GM20000 (cell line): ENCODE measurements at regions not wholly inside any gene's neighbourhood (a gene's known extent, or its start where the extent isn't known, plus 50 kb on each side); places are given as distances from the start of the nearest gene placed in this dataset.

Experiments
- DNase-seq: peaks from one replicate; pipeline ENCODE4 v3.0.0; 2012; ENCODE audit warnings: low spot score
- CTCF ChIP-seq: IDR thresholded peaks from 2 replicates; pipeline ENCODE4 v1.5.1; 2012; ENCODE audit warnings: mild to moderate bottlenecking, control low read depth; ENCODE audit errors: extremely low read depth, missing control alignments

- no peak for TF ChIP-seq CTCF
- DNase-seq = no peak
Observed at GRCh38 chr2:239846789-239847676, 178.1 kb downstream of the NDUFA10 start.

GRCh38 chr2:239845968-239846367 is 179.2 kb downstream of the NDUFA10 start:
- no peak for DNase-seq
- no peak for TF ChIP-seq CTCF

- DNase-seq = no peak
- TF ChIP-seq CTCF = no peak
Observed at GRCh38 chr2:239839306-239839705, 185.8 kb downstream of the NDUFA10 start.

GRCh38 chr2:239836021-239836765 is 188.9 kb downstream of the NDUFA10 start:
- no peak for TF ChIP-seq CTCF

GRCh38 chr2:239835056-239835455 is 190.1 kb downstream of the NDUFA10 start:
- no peak for TF ChIP-seq CTCF

More at GRCh38 chr2:239836021-239836765, 188.9 kb downstream of the NDUFA10 start:
- DNase-seq = no peak

GRCh38 chr2:239834143-239834542 is 191.0 kb downstream of the NDUFA10 start:
- TF ChIP-seq CTCF = no peak
- no peak for DNase-seq

More at GRCh38 chr2:239835056-239835455, 190.1 kb downstream of the NDUFA10 start:
- no peak for DNase-seq

GRCh38 chr2:239833269-239834109 is 191.7 kb downstream of the NDUFA10 start:
- no peak for DNase-seq
- no peak for TF ChIP-seq CTCF
